ENCODE measurements at regions not wholly inside any gene's neighbourhood (a gene's known extent, or its start where the extent isn't known, plus 50 kb on each side); places are given as distances from the start of the nearest gene placed in this dataset.

GRCh38 chr4:44017422-44017739 is 431.2 kb downstream of the KCTD8 start:
- TF ChIP-seq CTCF (IDR thresholded peaks at IDR 0.05) (no peak), POLR2A (IDR thresholded peaks at IDR 0.05) (no peak), EP300 (IDR thresholded peaks at IDR 0.05) (no peak)
